ENCODE measurements at regions not wholly inside any gene's neighbourhood (a gene's known extent, or its start where the extent isn't known, plus 50 kb on each side); places are given as distances from the start of the nearest gene placed in this dataset.

- DNase-seq = no peak
Measured at GRCh38 chr6:140785926-140786325, 1346.8 kb upstream of the GJE1 start.

DNA sequence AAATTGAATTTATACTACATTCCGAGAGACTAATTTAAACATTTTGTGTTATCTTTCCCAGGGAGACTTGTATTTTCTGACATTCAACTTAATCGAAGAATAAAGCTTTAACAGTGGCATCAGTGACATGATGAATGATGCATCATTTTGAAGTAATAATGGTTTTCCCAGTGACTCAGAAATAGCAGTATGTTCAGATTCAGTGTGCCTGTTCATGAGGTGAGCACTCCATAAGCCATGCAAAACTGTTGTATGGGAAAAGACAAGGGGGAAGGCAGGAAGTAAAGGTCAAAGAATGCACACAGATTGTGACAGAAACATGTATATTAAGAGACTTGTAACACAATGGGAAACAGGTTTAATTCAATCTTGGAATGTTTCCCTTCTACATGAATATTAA, 1348.2 kb upstream of the GJE1 start:
- DNase-seq = peak; percentile 52

GRCh38 chr6:140783504-140783903, 1349.2 kb upstream of the GJE1 start:
- peak; percentile 75 for DNase-seq

DNA sequence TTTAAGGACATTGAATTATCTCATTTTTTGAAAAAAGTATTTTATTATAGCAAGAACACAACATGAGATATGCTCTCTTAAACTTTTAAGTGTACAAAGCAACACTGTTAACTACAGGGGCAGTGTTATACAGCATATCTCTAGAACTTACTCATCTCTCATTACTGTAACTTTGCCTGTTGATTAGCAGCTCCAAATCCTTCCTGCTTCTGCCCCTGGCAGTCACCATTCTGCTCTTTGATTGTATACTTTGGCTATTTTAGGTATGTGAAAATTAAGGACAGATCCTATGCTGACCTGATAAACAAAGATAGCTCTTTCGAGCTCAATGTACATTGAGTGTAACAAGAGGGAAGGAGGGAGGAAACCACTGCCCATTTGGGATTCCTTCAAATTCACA, 1349.8 kb upstream of the GJE1 start:
- peak; percentile 34 for DNase-seq

DNA sequence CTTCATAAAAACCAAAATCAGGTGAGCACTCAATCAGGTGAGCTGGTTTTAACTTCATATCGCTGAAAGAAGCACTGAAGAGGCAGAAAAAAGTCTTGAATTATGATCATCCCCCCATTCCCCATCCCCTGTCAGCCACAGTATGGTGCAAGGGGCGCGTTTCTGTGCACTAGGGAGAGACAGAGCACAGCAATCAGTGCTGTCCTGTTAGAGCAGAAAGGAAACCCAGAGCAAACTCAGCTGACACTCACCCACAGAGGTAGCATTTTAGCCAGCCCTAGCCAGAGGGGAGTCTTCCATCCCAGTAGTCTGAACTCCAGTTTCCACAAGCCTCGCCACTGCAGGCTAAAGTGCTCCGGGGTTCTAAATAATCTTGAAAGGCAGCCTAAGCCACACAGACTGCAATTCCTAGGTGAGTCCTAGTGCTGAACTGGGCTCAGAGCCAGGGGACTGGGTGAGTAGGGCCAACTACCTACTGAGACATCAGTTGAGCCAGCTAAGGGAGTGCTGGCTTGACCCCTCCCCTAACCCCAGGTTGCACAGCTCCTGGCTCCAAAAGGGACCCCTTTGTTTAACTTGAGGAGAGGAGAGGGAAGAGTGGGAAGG, 1352.6 kb upstream of the GJE1 start:
- DNase-seq = no peak

- no peak for DNase-seq
Measured at GRCh38 chr6:140779341-140779740, 1353.4 kb upstream of the GJE1 start.

DNA sequence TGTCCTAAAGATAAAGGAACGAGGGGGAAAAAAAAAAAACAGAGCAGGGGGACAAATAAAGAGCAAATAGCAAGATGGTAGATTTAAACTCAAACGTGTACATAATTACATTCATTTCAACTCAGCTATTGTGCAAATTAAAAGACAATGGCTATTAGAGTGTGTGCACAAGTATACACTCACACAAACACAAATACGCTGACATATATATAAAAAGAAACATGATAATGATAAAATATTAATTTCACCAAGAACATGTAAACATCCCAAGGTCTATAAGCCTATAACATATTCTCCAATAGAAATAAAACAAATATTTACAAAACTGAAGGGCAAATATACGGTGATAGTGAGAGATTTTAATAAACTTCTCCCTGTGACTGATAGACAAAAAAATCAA, 1354.9 kb upstream of the GJE1 start:
- DNase-seq = no peak

GRCh38 chr6:140775061-140775460, 1357.7 kb upstream of the GJE1 start:
- no peak for DNase-seq

GRCh38 chr6:140774080-140774505, 1358.6 kb upstream of the GJE1 start:
- peak; percentile 79 for DNase-seq

DNA sequence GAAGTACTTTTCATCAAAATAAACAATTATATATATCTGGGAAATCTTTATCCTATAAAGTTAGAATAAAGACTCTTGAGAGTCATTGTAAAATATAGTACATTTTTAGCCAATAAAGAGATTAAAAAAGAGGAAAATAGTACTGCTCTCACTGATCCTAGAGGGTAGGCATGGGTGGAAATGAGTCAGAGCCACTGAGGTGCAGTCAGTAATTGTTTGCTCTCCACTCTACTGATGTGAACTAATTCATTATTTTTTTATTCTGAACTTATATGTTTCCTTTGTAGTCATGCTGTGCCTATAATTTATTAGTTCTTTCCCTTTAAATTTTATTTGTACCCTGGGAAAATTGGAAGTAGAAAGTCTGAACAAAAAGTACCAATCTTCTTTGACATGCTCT, 1359.4 kb upstream of the GJE1 start:
- DNase-seq = no peak

DNA sequence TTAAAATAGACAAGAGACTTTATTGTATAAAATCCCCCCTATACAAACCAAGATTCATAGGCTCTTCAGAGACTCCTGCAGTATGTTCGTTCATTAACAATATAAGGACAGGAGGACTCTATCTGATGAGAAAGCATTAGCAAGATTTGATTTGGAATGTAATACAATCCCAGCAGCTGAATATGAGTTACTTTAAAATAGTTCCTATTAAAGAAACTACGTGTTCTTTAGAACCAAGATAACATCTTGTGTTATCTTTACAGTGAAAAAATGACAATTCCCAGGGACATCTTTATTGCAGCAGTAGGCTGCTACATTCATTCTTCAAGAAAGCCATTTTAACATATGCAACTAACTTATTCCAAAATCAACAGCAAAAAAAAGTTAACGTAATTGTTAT, 1360.1 kb upstream of the GJE1 start:
- no peak for DNase-seq

DNA sequence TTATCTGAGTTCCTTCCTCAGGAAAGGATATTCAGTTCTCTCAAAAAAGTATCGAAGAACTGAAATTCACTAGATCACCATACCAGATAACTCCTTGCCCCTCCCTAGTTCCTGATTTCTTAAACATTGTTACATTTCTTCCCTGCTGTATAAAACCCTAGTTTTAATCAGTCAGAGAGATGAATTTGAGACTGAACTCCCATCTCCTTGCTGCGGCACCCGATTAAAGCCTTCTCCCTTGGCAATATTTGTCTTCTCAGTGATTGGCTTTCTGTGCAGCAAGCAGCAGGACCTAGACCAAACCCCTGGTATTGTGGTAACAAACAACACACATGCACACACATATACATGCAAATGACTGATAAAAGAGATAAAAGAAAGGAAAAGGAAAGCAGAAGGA, 1364.6 kb upstream of the GJE1 start:
- DNase-seq = no peak

DNA sequence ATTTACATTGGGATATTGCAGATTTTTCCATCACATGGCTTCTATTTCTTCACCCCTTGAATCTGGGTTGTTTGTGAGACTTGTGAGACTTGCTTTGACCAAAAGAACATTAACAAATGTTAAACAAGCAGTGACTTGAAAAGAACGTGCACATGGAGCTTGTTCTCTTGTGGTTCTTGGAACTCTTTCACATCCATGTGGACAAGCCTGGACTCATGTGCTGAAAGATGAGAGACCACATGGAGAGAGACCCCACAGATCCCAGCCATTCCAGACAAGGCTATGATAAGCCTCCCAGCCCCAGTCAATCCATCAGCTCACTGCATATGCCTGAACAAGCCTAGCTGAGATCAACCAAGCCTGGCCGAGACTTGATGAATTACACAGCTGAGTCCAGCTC, 1365.7 kb upstream of the GJE1 start:
- no peak for DNase-seq

DNA sequence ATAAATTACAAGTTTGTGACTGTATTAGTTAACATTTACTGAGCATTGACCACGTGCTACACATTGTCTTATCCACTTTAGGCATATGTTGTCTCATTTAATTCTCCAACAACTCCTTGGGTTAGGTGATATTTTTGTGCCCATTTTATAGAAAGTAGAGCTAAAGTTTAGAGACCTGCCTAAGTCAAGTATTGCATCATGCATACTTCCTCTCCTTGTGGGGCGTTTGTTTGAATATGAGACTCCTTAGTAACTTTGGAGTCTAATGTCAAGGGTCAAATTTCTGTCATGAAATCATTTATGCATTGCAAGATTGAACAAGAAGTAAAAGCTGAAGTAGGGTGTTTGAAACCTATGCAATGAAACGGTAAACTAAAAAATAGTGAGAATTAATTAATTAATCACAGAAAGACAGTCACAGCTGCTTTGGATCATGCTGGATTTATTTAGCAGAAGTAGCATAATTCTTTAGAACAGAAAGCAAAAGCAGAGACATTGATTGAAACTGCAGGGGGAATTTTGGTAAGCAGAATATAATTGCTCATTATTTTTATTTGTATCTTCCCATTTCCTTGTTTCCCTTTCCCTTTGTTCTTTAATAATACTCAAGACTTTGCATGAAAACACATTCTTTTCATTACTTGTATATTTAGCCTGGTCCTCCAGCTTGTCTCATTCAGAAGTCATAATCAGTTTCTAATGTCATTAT, 1374.4 kb upstream of the GJE1 start:
- DNase-seq = no peak

- DNase-seq = no peak
Measured at GRCh38 chr6:140752234-140752633, 1377.8 kb upstream of the CITED2 start.

DNA sequence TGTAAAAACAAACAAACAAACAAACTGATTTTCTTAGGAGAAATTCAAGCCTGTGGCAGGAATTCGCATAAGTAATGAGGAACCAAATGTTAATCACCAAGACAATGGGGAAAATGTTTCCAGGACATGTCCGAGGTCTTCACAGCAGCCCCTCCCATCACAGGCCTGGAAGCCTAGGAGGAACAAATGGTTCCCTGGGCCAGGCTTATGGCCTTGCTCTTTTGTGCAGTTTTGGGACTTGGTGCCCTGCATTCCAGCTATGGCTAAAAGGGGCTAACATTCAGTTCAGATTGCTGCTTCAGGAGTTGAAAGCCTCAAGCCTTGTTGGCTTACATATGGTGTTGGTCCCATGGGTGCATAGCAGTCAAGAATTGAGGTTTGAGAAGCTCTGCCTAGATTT, 1372.7 kb upstream of the CITED2 start:
- no peak for DNase-seq

GRCh38 chr6:140744659-140745320, 1370.3 kb upstream of the CITED2 start:
- peak; percentile 60 for DNase-seq

GRCh38 chr6:140736231-140736630, 1361.8 kb upstream of the CITED2 start:
- DNase-seq = peak; percentile 53

GRCh38 chr6:140732991-140733390, 1358.5 kb upstream of the CITED2 start:
- no peak for DNase-seq

- no peak for DNase-seq
Measured at GRCh38 chr6:140732155-140732554, 1357.7 kb upstream of the CITED2 start.

- DNase-seq = no peak
Measured at GRCh38 chr6:140731741-140732140, 1357.3 kb upstream of the CITED2 start.

DNA sequence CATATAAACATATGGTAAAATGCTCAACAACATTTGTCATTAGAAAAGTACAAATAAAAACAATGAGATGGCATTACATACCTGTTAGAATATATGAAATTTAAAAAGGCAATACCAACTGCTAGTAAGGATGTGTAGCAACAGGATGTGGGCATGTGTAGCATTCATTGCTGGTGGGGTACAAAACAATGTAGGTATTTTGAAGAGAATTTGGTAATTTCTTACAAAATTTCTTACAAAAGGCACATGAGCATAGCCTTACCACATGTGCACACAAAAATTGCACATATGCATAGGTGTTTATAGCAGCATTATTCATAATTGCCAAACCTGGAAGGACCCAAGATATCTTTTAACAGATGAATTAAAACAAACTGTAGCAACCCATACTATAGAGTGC, 1355.1 kb upstream of the CITED2 start:
- DNase-seq = no peak

DNA sequence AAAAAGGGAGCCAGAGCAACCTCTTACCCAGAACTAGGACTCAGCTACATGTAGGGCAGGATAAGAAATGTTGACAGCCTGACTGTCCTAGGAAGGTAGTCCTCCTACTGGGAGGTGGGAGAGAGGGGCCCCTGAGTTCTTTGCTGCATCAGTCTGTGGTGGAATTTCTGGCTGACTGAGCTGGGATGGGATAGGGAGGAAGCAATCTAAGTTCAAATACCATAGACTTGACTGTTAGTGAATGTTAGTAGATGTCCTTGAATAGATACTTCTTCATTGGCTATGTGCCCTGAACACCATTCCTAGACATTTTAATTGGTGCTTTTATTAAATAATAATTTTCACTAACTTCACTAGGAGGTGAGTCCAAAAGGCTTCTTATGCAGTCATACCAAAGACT, 1343.6 kb upstream of the CITED2 start:
- peak; percentile 29 for DNase-seq

GRCh38 chr6:140713495-140713894, 1339.0 kb upstream of the CITED2 start:
- no peak for DNase-seq

All from fibroblast of skin of right quadriceps (primary cell).